Keratinocyte (primary cell): ENCODE measurements at regions not wholly inside any gene's neighbourhood (a gene's known extent, or its start where the extent isn't known, plus 50 kb on each side); places are given as distances from the start of the nearest gene placed in this dataset.

Source experiments
- DNase-seq: peaks from one replicate; pipeline ENCODE4 v3.0.0-alpha.2; 2011; ENCODE audit warnings: low read depth, missing footprints, low spot score
- FAIRE-seq: peaks from 2 replicates; lab custom pipeline; 2011; peaks lifted over from hg19 to GRCh38; lab: Jason Lieb, UNC
- H2AFZ ChIP-seq: 2 replicates; pipeline ENCODE4 v1.6.0; 2012; ENCODE audit warnings: low read length, control low read depth, inconsistent platforms; ENCODE audit not compliant: control insufficient read depth
- H3K27ac ChIP-seq: 2 replicates; pipeline ENCODE4 v1.5.1; 2011; ENCODE audit warnings: low read length; ENCODE audit not compliant: control insufficient read depth, insufficient read depth
- H3K27me3 ChIP-seq: 3 replicates; pipeline ENCODE4 v1.6.0; 2011; ENCODE audit warnings: low read length; ENCODE audit not compliant: control insufficient read depth, insufficient read depth; ENCODE audit errors: extremely low read depth
- H3K36me3 ChIP-seq, 2 experiments: 2 replicates in 1 of 2; 3 replicates in 1 of 2; pipeline ENCODE4 v1.5.1; 2011; ENCODE audit warnings: low read length in 2 of 2, mild to moderate bottlenecking in 1 of 2; ENCODE audit not compliant: control insufficient read depth in 2 of 2, insufficient read depth in 2 of 2; ENCODE audit errors: extremely low read depth in 1 of 2
- H3K4me1 ChIP-seq: 3 replicates; pipeline ENCODE4 v1.5.1; 2011; ENCODE audit warnings: low read length; ENCODE audit not compliant: control insufficient read depth, insufficient read depth; ENCODE audit errors: extremely low read depth
- H3K4me2 ChIP-seq: 3 replicates; pipeline ENCODE4 v1.6.0; 2011; ENCODE audit warnings: low read depth, low read length; ENCODE audit not compliant: control insufficient read depth, insufficient read depth; ENCODE audit errors: extremely low read depth
- H3K4me3 ChIP-seq, 3 experiments: fragments of 200-600 bp in 1 of 3; sonication (generic) in 1 of 3; 2 replicates in 2 of 3; 3 replicates in 1 of 3; pipeline ENCODE4 v1.5.1; 2011 to 2016; ENCODE audit warnings: low read length in 3 of 3, mild to moderate bottlenecking in 3 of 3, control low read depth in 2 of 3, inconsistent platforms in 1 of 3, low read depth in 1 of 3, mixed read lengths in 1 of 3, mixed run types in 1 of 3, moderate library complexity in 1 of 3; ENCODE audit not compliant: control insufficient read depth in 2 of 3, insufficient read depth in 2 of 3; ENCODE audit errors: extremely low read depth in 1 of 3
- H3K79me2 ChIP-seq: 2 replicates; pipeline ENCODE4 v1.6.0; 2012; ENCODE audit warnings: low read length; ENCODE audit not compliant: control insufficient read depth, insufficient read depth
- H3K9ac ChIP-seq: 3 replicates; pipeline ENCODE4 v1.6.0; 2011; ENCODE audit warnings: low read length; ENCODE audit not compliant: control insufficient read depth, insufficient read depth; ENCODE audit errors: extremely low read depth
- H3K9me1 ChIP-seq: 3 replicates; pipeline ENCODE4 v1.6.0; 2011; ENCODE audit warnings: low read length; ENCODE audit not compliant: control insufficient read depth, insufficient read depth; ENCODE audit errors: extremely low read depth
- H3K9me3 ChIP-seq: 2 replicates; pipeline ENCODE4 v1.5.1; 2012; ENCODE audit warnings: low read depth, low read length; ENCODE audit not compliant: control insufficient read depth
- H4K20me1 ChIP-seq: 3 replicates; pipeline ENCODE4 v1.6.0; 2011; ENCODE audit warnings: low read length; ENCODE audit not compliant: control insufficient read depth, insufficient read depth; ENCODE audit errors: extremely low read depth
- CTCF ChIP-seq, 3 experiments: IDR thresholded peaks in 1 of 3; conservative IDR thresholded peaks in 1 of 3; optimal IDR thresholded peaks in 1 of 3; 2 replicates in 2 of 3; 3 replicates in 1 of 3; pipeline versions ENCODE3 to v1.5.1; 2011; ENCODE audit warnings: low read length in 3 of 3, mild to moderate bottlenecking in 3 of 3, moderate library complexity in 2 of 3, control low read depth in 1 of 3, inconsistent platforms in 1 of 3; ENCODE audit not compliant: insufficient read depth in 2 of 3; ENCODE audit errors: extremely low read depth in 1 of 3
- EZH2 ChIP-seq: IDR thresholded peaks from one replicate; pipeline ENCODE4 v1.6.1; 2012; ENCODE audit warnings: inconsistent platforms, mild to moderate bottlenecking, low read length, moderate library complexity
- dilution Hi-C: fragments of 300-500 bp; cut with MboI; formaldehyde crosslinking; loops from one replicate; pipeline ENCODE4 v1.7.0; 2020; ENCODE audit warnings: low sequenced_read_pairs; ENCODE audit not compliant: extremely low pct_ligation_motif_present

GRCh38 chr7:135799881-135800280, 51.3 kb upstream of the FAM180A start:
- H3K4me1 ChIP-seq, result peaks cover 12% of the 10 kb centered on the region
- no peaks in the 10 kb centered on the region for H4K20me1 ChIP-seq
- H3K9me3 ChIP-seq, result no peaks in the 10 kb centered on the region
- no peak for FAIRE-seq
- no peaks in the 10 kb centered on the region for H3K79me2 ChIP-seq
- H3K4me2 ChIP-seq, result no peak overlapping the region
- no peaks in the 10 kb centered on the region for H3K9me1 ChIP-seq
- H2AFZ ChIP-seq, result no peak overlapping the region
- no peak overlapping the region for H3K4me3 ChIP-seq
- no peak for DNase-seq
- dilution Hi-C loops, result no loop called here
- H3K27me3 ChIP-seq, result no peaks in the 10 kb centered on the region
- H3K27ac ChIP-seq, result no peak overlapping the region
- H3K36me3 ChIP-seq, result no peaks in the 10 kb centered on the region
- H3K9ac ChIP-seq, result no peak overlapping the region
- TF ChIP-seq EZH2, result no peak
- no peak for TF ChIP-seq CTCF (optimal IDR thresholded peaks at IDR 0.05 in 1 of 3, IDR thresholded peaks at IDR 0.05 in 1 of 3, conservative IDR thresholded peaks at IDR 0.05 in 1 of 3; ENCODE audit: extremely low read depth in 1 of 3, insufficient read depth in 2 of 3, low read length in 3 of 3)
